Medulla oblongata (tissue), 1 donor: ENCODE measurements at regions not wholly inside any gene's neighbourhood (a gene's known extent, or its start where the extent isn't known, plus 50 kb on each side); places are given as distances from the start of the nearest gene placed in this dataset.
"Not testable (repeated sequence)": the region's sequence is repeated elsewhere in the genome, so short reads cannot be mapped to it uniquely, and the experiment has no call there.

Experiments used
- DNase-seq: peaks from one replicate; pipeline ENCODE4 v3.0.0-alpha.2; 2015; ENCODE audit errors: extremely low spot score

DNA sequence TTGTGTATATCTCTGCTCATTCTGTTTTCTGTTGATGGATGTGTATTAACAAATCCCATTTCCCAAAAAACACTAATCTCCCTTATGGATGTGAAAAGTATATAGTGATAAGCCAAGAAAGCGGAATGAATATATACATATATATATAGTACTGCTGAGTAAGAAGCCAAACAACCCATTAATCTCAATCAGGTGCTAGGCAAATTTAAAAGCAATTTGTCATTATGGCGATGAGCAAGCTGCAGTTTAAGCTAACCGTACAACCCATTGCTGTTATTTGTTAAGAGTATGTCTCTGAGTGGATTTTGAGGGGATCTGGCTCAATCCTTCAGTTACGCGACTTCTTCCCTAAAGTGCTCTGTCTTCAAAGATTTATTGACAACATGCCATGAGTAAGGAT lies 640.4 kb upstream of the ARRDC3 start:
- no peak for DNase-seq

DNA sequence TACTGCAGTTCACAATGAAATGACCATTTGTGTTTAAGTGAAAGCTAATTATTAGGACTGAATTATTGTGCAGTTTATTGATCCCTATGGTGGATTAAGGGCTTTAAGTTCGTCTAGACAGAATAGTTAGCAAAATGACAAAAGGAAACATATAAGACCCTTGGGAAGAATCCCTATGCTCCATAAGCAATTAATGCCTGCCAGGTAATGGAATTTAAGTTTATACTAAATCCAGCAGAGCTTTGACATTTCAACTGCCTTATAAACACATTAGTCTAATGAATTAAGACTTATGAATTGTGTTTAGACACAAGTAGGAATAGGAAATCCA lies 640.0 kb upstream of the ARRDC3 start:
- no peak for DNase-seq

DNA sequence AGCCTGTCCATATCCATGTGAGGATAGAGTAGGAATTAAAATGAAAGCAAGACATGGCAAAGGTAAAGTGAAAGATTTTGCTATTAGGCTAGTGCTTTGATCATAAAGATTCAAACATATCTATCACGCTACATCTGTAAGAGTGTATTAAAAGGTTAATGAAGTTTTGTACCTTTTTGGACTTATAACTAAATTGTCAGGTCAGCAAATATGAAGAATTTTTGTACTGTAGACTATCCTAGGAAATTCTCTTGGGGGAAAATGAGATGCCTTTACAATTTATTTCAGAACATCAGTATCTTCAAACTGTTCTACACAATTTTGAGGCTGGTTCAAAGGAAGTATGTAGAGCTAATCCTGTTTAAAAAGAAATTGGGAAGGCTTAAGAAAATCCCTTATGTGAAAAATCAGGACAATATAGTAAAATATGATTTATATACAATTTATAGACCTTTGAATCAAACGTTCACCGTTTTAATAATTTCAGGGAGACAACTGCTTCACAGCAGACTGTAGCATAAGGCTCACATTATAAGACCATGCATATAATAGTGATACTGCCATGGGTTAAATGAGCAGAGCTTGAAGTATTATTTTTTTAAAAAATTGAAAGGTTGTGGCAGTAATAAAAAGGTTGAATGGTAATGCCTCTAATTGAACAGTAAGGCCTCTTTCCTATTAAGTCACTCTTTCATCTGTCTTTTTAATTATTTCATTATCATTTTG lies 639.5 kb upstream of the ARRDC3 start:
- no peak for DNase-seq

DNA sequence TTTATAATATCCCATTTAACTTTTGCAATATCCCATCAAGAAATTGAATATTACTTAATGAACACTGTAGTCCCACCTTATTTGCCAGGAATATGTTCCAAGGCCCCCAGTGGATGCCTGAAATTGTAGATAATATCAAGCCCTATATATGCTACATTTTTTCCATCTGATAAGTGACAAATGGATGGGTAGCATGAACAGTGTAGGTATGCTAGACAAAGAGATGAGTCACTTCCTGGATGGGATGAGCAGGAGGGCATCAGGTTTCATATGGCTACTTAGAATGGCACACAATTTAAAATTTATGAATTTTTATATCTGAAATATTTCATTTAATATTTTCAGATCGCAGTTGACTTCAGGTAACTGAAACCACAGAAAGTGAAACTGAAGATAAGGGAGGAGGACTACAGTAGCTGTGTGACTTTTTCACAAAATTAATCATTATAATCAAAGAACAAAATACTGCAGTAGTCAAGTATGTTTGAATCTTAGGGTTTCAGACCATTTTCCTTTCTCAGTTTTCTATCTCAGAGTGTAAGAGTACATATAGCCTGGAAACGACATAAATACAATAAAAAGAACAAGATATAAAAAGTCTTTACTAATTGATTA lies 636.4 kb upstream of the ARRDC3 start:
- no peak for DNase-seq

DNA sequence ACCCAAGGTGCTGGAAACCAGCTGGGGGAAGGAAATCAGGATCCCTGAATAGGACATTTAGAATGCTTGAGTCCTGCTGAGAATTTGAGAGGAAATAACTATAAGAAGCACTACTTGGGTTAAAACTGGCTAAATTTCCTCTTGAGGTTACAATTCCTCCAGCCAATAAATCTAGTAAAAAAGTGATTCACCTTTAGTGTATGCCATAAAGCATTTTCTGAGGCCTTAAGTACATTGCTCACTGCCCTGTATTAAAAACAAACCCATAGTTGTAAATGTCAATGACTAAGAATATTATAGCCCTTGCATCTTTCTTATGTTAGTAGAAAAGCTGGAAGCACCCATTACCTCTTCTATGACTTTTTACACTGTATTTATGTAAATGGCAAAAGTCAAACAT lies 634.7 kb upstream of the ARRDC3 start:
- DNase-seq: no peak

DNA sequence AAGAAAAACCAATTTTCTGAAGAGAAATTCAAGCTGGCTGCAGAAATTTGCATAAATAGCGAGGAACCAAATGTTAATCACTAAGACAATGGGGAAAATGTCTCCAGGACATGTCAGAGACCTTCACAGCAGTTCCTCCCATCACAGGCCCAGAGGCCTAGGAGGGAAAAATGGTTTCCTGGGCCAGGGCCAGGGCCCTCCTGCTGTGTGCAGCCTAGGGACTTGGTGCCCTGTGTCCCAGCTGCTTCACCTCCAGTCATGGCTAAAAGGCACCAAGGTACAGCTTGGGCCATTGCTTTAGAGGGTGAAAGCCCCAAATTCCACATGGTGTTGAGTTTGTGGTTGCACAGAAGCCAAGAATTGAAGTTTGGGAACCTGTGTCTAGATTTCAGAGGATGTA lies 628.7 kb upstream of the ARRDC3 start:
- DNase-seq: not testable (repeated sequence)

DNA sequence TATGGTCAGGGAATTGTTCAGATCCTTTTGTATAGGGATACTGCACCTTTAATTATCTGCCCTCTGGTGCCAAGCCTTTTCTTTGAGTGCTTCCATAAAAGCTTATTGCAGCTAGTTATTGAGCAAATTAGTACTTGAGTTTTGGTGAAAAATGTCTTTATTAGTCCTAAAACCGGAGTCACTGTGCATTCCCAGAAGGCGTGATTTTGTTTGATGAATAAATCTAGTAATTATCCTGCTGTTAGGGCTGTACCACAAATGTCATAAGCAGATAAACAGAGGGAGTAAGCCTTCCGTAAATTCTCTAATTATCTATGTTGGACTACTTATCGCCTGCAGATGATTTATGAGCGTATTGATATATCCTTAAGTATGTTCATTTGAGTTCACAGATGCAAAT lies 620.7 kb upstream of the ARRDC3 start:
- DNase-seq: no peak

DNA sequence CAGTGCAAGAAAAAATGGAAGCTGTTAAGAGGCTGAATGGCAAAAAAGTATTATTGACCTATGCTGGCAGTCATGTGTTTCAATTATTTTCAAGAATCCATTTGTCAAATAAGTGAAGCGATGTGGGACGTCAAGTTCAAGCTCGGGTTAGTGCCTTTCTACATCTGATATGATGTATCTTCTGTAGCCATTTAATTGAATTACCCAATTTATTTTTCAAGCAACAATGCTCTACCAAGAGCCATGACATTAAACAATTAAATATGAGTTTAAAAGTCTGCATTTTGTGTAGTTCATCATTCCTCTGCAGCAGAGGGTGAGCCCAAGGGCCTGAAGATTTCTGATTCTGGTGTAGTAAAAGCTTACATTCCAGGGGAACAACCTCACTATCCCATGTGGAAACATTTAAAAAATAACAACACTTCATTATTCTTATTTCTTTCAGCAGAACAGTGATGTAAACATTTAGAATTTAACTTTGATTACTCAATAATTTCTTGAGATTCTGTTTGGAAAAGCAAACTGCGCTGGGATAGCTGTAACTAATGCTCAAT lies 619.7 kb upstream of the ARRDC3 start:
- no peak for DNase-seq

DNA sequence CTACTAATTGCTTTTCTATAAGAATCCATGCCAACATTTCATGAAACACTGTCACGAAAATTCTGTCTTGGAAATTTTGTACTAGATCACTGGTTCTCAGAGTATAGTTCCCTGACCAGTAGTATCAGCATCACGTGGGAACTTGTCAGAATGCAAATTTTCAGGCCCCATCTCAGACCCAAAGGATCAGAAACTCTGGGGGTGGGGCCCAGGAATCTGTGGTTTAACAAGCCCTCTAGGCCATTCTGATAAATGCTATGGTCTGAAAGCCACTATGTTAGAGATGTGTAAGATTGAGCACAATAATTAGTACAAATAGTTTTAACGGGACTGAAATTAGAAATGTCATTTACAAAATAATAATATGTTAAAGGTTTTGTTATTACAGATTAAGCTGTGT lies 615.7 kb upstream of the ARRDC3 start:
- DNase-seq: no peak

DNA sequence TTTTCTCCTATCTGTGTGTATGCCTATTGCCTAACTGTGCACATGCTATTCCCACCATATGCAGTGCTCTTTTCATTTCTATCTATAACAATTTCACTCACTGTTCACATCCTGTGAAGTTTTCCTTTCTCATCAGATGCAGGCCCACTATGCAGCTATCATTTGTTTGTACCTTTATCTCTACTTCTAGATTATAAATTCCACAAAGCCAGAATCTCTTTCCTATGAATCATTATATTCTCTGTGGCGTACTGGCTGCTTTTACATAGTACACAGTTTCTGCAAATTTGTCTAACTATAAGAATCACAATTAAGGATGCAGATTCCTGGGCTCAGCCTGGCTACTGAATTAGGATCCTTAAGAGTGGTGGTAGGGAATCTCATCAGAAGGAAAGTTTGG lies 600.8 kb upstream of the ARRDC3 start:
- DNase-seq: no peak

DNA sequence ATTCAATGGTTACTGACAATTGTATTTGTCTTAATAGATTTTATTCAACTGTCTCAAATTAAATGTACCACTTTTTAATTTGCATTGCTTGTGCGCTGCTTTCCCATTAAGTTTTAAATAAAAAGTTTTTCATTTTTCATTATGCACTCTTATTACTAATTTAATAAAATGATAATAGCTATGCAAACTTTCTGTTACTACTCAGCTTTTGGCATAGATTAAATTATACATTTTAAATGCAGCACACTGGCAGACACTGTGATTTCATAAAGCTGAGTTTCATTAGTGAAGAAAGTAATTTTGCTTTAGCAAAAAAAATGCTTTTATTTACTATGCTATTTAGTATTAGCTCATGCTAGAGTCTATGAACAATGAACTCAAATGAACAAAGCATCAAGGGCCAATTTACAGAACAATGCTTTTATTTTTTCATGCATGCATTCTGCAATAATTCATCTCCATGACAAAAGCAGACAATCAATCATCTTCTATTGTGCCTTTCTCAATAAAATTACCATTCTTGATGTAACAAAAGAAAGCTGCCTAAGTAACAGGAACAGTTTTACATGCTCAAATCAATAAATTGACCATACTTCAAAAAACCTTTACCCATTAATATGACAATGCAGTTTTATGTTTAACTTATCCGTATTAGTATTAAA lies 595.2 kb upstream of the ARRDC3 start:
- DNase-seq: no peak

DNA sequence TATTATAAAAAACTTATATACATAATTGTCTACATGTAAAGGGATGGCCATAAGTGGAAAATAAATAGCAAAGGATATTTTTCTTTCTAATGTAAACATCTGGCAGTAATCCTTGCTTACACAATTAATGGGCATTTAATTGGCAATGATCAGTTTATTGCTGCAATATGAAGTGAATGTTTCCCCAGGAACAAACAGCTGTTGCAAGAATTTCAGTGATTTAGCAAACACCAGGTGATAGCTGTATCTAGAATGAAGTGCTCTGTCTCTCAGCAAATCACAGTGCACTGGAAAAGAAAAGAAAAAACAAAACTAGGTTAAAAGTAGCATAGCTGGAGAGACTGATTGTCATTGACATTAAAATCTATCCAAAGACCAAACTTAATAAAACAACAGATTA lies 594.5 kb upstream of the ARRDC3 start:
- no peak for DNase-seq

DNA sequence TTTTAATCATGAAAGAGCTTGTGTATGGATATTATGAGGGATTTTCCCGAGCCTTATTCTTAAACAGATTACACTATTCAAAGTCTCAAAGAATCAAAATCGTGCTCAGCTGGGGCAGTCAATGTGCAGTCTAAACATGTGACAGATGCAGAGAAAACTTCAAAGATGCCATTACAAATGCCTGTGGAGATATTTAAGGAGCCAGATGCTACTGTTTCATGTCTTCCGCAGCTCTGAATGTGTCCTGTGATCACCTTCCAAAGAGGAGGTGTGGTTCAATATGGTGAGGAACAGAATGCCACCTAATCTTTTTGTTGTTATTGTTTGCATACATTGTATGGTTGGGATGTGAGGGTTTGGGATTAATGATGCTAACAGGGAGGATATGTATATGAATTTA lies 593.3 kb upstream of the ARRDC3 start:
- DNase-seq: no peak

DNA sequence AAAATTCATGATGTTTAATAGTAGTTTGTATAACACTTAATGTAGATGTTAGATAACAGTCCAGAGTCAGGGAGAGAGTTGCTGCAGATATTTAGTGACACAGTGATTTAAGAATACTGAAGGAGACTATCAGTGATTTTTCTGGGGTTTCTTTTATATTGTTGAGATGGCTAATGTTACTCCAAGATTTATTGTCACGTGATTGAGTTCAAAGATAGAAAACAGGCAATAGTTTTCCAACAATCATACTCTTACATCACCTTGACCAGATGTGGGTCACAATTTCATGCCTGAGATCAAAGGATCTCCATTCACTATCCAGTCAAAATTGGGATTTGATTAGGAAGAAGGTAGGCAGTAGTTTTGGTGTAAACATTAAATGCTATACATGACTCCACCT lies 580.0 kb upstream of the ARRDC3 start:
- DNase-seq: no peak

DNA sequence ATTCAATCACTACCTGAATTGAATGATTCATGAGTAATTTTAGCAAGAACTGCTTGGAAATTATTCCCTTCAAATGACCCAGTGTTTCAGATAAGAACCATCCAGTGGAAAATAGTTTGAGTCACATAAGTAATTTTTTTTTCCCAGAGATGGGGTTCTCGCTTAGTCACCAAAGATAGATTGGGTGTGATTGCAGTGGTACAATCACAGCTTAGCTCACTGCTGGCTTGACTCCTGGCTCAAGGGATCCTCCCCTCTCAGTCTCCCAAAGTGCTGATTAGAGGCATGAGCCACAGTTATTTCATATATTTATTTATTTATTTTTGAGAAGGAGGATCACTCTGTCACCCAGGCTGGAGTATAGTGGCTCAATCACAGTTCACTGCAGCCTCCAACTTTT lies 574.5 kb upstream of the ARRDC3 start:
- no peak for DNase-seq

DNA sequence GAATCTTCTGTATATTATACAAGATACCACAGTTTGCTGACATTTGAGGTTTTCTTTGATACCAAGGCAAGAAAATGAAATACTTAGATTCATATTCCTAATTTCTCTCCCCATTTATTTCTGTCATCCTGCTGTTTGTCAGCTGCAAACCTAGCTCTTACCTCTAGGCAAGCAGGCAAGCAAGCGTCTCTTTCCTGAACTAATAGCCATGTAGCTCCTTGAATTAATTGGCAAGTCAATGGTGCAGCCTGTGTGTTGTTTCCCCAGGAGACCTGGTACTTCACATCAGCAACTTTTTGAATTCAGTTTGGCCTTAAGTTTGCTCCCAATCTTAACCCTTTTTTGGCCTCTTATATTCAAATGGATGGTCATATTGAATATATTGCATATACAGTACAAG lies 573.6 kb upstream of the ARRDC3 start:
- no peak for DNase-seq

DNA sequence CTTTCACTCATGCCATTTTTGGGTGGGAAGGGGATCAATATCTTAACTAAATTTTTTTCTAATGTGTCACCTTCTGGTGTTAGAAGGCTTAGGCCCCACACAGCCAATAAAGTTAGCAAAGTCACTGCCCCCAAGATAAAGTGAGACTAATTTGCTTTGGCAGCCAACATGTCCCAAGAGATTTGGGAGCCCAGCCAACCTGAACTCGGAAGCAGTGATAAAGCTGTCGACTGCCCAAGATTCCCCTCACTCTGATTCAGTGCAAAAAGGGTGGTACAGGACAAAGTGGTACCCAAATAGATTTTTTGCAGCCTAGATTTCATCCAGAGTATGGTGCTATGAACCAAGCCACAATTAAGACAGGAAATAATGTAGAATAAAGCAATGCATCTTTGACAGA lies 572.5 kb upstream of the ARRDC3 start:
- no peak for DNase-seq

DNA sequence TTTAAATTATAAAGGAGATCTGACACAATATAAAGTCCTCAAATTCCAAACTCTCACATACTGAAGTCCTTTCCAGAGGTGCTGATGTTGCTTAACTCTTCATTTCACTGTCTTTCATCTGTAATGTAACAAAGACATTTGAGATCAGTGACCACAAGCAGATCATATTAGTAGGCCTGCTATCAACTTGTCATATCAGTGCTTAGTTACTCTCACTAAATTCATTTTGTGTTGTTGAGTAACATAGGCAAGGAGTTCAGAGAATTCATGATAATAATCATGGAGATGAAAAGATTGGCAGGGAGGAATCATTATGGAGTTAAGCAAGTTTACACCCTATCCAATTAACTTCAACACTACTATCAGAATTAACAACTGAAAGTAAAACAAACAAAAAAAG lies 571.0 kb upstream of the ARRDC3 start:
- DNase-seq: no peak

DNA sequence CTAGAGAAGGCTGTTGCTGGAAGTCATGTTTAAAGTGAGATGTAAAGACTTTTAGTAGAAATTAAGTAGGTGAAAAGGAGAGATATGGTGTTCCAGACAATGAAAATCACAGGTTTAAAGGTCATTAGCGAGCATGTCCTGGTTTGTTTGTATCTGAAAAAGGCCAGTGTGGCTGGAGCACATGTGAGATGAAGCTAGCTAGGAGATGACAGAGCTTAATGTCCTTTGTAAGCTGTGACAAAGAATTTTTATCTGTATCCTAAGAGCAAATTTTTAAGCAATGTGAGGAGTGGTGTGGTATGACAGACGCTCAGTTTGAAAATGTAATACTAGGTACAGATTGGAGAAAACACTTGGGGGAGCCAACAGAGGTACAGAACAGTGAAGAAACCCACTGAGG lies 567.2 kb upstream of the ARRDC3 start:
- DNase-seq: no peak

DNA sequence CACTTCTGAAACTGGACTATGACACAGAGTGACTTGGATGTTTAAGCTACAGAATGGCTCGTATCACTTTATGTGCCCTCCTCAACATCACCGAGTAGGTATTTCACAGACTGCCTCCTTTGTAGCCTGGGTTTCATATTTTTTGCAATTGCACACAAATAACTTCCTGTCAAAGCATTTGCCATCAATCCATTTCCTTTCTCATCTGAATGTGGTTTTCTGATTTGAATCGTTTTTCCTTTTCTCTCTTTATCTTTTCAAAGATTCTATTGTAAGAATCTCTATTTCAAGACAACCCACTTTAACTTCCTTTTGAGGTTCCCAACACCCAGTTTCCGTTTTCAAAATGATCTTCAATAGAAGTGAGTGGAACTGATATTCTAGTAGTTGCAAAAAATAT lies 563.8 kb upstream of the ARRDC3 start:
- no peak for DNase-seq

DNA sequence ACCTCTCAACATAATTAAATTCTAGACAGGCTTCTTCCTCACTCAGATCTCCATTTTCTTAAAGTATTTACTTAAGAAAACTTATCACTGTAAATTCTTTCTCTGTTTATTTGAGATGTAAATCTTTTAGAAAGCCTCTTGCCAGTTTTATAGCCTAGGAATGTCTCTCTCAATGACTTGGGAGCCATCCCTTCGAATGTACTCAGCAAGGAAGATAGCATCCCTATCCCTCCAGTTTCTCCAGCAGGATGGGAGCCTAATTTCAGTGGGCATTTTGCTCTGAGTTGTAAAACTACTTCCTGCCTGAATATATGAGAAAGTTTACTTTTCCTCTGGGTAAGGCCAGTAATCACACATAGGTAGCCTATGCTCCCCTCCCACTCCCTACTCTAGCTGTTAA lies 558.5 kb upstream of the ARRDC3 start:
- DNase-seq: no peak

DNA sequence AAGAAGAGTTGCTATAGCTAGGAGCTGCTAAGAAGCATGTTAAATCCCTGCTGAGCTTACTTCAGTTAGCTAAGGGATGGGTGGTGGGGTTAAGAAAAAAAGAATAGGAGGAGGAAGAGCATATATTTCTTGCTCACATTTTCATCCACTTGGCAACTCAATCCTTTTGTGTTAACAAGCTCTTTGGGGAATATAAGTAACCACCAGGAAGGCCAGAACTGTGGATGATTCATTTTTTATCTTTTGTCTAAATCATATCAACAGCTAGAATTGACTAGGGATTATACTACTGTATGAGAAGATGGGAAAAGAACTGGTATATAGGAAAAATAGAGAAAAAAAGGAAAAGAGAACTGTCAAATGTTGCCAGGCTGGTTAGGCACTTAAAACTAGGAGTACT lies 555.3 kb upstream of the ARRDC3 start:
- no peak for DNase-seq

DNA sequence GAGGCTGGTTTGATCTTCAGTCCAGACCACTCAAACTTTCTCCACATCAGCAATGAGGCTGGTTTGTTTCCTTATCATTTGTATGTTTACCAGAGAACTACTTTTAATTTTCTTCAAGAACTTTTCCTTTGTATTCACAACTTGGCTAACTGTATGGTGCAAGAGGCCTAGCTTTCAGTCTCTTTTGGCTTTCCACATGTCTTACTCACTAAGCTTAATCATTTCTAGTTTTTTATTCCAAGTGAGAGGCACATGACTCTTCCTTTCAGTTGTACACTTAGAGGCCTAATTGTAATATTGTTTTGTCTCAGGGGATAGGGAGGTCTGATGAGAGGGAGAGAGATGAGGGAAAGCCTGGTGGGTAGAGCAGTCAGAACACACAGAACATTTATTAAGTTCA lies 554.0 kb upstream of the ARRDC3 start:
- no peak for DNase-seq

DNA sequence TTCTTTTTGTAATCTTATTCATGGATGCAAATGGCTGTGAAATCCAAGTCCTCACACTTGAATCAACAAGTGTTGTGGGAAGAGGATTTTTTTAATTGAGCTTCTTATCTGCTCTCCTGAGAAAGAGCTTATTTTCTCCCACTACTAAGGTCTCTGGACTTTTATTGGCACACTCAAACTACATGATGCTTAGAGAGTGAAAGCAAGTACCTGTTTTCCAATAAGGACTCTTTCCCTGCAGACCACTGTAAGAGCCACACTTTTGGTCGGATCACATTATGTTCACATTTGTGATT lies 546.4 kb upstream of the ARRDC3 start:
- no peak for DNase-seq
